Activated naive CD8-positive, alpha-beta T cell treated with anti-CD3 and anti-CD28 coated beads, Interleukin-2, amount 10 ng/mL, durations not matched to agents 7 days and 5 days (primary cell): ENCODE measurements at regions not wholly inside any gene's neighbourhood (a gene's known extent, or its start where the extent isn't known, plus 50 kb on each side); places are given as distances from the start of the nearest gene placed in this dataset.

Experiments
- ATAC-seq: fragments of 150-1000 bp; cut with Tn5 transposase; one replicate; pipeline ENCODE4 v1.10.0; 2021; ENCODE audit warnings: low read depth, moderate library complexity
- POLR2A ChIA-PET: fragments of 350-600 bp; sonication (Branson Sonifier 250); formaldehyde crosslinking; loops from one replicate; lab custom pipeline; 2021; ENCODE audit warnings: antibody characterized with exemption; lab: Charles Lee
- DNase-seq: peaks from one replicate; pipeline ENCODE4 v3.0.0; 2021
- H3K27ac Mint-ChIP-seq: one replicate; pipeline ENCODE4 v1.8.0; 2022; ENCODE audit warnings: mild to moderate bottlenecking, mixed read lengths
- H3K27me3 Mint-ChIP-seq: one replicate; pipeline ENCODE4 v1.8.0; 2022; ENCODE audit warnings: mild to moderate bottlenecking, moderate library complexity, mixed read lengths
- H3K36me3 Mint-ChIP-seq: one replicate; pipeline ENCODE4 v1.8.0; 2021; ENCODE audit warnings: mild to moderate bottlenecking, mixed read lengths
- H3K4me1 Mint-ChIP-seq: one replicate; pipeline ENCODE4 v1.8.0; 2021; ENCODE audit warnings: mixed read lengths
- H3K4me3 Mint-ChIP-seq: one replicate; pipeline ENCODE4 v1.8.0; 2022; ENCODE audit warnings: mild to moderate bottlenecking, moderate library complexity, mixed read lengths
- H3K9me3 Mint-ChIP-seq: one replicate; pipeline ENCODE4 v1.8.0; 2021; ENCODE audit warnings: mixed read lengths

DNA sequence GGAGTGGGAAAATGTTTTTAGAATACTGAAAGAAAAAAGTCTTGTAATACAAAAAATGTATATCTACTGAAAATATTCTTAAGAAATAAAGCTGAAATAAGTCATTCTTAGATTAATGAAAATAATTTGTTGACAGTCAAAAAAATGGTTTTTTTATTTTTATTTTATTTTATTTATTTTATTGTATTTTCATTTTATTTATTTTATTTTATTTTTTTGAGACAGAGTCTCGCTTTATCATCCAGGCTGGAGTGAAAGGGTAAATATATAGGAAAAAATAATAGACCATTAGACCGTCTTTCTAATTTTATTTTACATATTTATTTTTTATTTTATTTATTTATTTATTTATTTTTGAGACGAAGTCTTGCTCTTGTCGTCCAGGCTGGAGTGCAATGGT is 1583.6 kb upstream of the TMEFF2 start:
- Mint-ChIP-seq H3K4me3 (no peak overlapping the region), H3K36me3 (no peaks in the 10 kb centered on the region), H3K27me3 (no peaks in the 10 kb centered on the region), H3K27ac (no peak overlapping the region), H3K9me3 (no peaks in the 10 kb centered on the region), H3K4me1 (no peaks in the 10 kb centered on the region)
- DNase-seq (no peak), ATAC-seq (no peak)
- POLR2A ChIA-PET, result no interaction called here

- Mint-ChIP-seq H3K4me3 (no peak overlapping the region), H3K4me1 (no peaks in the 10 kb centered on the region), H3K9me3 (no peaks in the 10 kb centered on the region), H3K27ac (no peak overlapping the region), H3K27me3 (no peaks in the 10 kb centered on the region), H3K36me3 (no peaks in the 10 kb centered on the region)
- DNase-seq, result no peak
- no peak for ATAC-seq
- POLR2A ChIA-PET, result no interaction called here
These were observed 1582.3 kb upstream of the TMEFF2 start for GRCh38 chr2:193776988-193777387.

- Mint-ChIP-seq H3K4me1 (no peaks in the 10 kb centered on the region), H3K4me3 (no peak overlapping the region), H3K9me3 (no peaks in the 10 kb centered on the region), H3K27me3 (no peaks in the 10 kb centered on the region), H3K27ac (no peak overlapping the region), H3K36me3 (no peaks in the 10 kb centered on the region)
- DNase-seq, result no peak
- no peak for ATAC-seq
- POLR2A ChIA-PET, result no interaction called here
These were observed 1579.4 kb upstream of the TMEFF2 start for GRCh38 chr2:193774166-193774565.

GRCh38 chr2:193751299-193751698 is 1556.6 kb upstream of the TMEFF2 start:
- H3K9me3 Mint-ChIP-seq, result no peaks in the 10 kb centered on the region
- no peak for DNase-seq
- H3K4me1 Mint-ChIP-seq, result no peaks in the 10 kb centered on the region
- no peaks in the 10 kb centered on the region for H3K36me3 Mint-ChIP-seq
- no peaks in the 10 kb centered on the region for H3K27me3 Mint-ChIP-seq
- H3K27ac Mint-ChIP-seq, result no peak overlapping the region
- no peak for ATAC-seq
- H3K4me3 Mint-ChIP-seq, result no peak overlapping the region
- POLR2A ChIA-PET, result no interaction called here

GRCh38 chr2:193749485-193749884 is 1554.8 kb upstream of the TMEFF2 start:
- H3K27ac Mint-ChIP-seq, result no peak overlapping the region
- H3K36me3 Mint-ChIP-seq, result no peaks in the 10 kb centered on the region
- DNase-seq, result no peak
- H3K9me3 Mint-ChIP-seq, result no peaks in the 10 kb centered on the region
- H3K27me3 Mint-ChIP-seq, result no peaks in the 10 kb centered on the region
- no peak for ATAC-seq
- no peaks in the 10 kb centered on the region for H3K4me1 Mint-ChIP-seq
- no peak overlapping the region for H3K4me3 Mint-ChIP-seq
- POLR2A ChIA-PET, result no interaction called here

GRCh38 chr2:193743089-193743488 is 1548.4 kb upstream of the TMEFF2 start:
- H3K9me3 Mint-ChIP-seq, result peaks cover 4% of the 10 kb centered on the region
- no peaks in the 10 kb centered on the region for H3K4me1 Mint-ChIP-seq

GRCh38 chr2:193738892-193739291 is 1544.2 kb upstream of the TMEFF2 start:
- POLR2A ChIA-PET, result no interaction called here
- H3K4me1 Mint-ChIP-seq, result no peaks in the 10 kb centered on the region

More at GRCh38 chr2:193743089-193743488, 1548.4 kb upstream of the TMEFF2 start:
- no peak overlapping the region for H3K27ac Mint-ChIP-seq
- POLR2A ChIA-PET, result no interaction called here
- H3K27me3 Mint-ChIP-seq, result no peaks in the 10 kb centered on the region
- no peaks in the 10 kb centered on the region for H3K36me3 Mint-ChIP-seq
- no peak for DNase-seq
- no peak overlapping the region for H3K4me3 Mint-ChIP-seq
- ATAC-seq, result no peak

DNA sequence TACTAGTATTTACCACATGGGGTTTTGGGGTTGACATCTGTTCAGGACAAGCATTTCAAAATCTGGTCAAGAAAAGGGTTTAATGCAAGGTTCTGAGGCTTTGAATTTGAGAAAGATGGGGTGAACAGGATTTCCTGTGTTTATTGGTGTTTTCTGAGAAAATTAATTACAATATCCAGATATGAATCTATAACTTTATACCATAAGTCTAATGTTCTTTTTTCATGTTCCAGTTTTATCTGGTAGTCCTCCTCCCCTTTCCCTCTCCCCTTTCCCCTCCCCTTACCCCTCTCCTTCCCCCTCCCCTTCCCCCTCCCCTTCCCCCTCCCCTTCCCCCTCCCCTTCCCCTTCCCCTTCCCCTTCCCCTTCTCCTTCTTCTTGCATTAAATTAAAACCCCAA is 1518.2 kb upstream of the TMEFF2 start:
- Mint-ChIP-seq H3K4me1 (no peaks in the 10 kb centered on the region), H3K27me3 (no peaks in the 10 kb centered on the region), H3K27ac (no peak overlapping the region), H3K36me3 (no peaks in the 10 kb centered on the region), H3K4me3 (no peak overlapping the region), H3K9me3 (no peaks in the 10 kb centered on the region)
- ATAC-seq (no peak), DNase-seq (no peak)
- POLR2A ChIA-PET, result no interaction called here

More at GRCh38 chr2:193738892-193739291, 1544.2 kb upstream of the TMEFF2 start:
- Mint-ChIP-seq H3K27me3 (no peaks in the 10 kb centered on the region), H3K27ac (no peak overlapping the region), H3K9me3 (peaks cover 2% of the 10 kb centered on the region), H3K4me3 (no peak overlapping the region), H3K36me3 (no peaks in the 10 kb centered on the region)
- no peak for DNase-seq
- no peak for ATAC-seq

- POLR2A ChIA-PET, result no interaction called here
These were observed 1508.7 kb upstream of the TMEFF2 start for GRCh38 chr2:193703411-193703810.

GRCh38 chr2:193701484-193701883 is 1506.8 kb upstream of the TMEFF2 start:
- Mint-ChIP-seq H3K27ac (no peak overlapping the region), H3K27me3 (no peaks in the 10 kb centered on the region), H3K4me1 (no peaks in the 10 kb centered on the region), H3K9me3 (no peaks in the 10 kb centered on the region), H3K36me3 (no peaks in the 10 kb centered on the region), H3K4me3 (no peak overlapping the region)
- POLR2A ChIA-PET, result no interaction called here
- DNase-seq, result no peak
- no peak for ATAC-seq

More at GRCh38 chr2:193703411-193703810, 1508.7 kb upstream of the TMEFF2 start:
- no peaks in the 10 kb centered on the region for H3K27me3 Mint-ChIP-seq
- DNase-seq (no peak), ATAC-seq (no peak)
- no peak overlapping the region for H3K27ac Mint-ChIP-seq
- H3K9me3 Mint-ChIP-seq, result no peaks in the 10 kb centered on the region
- no peaks in the 10 kb centered on the region for H3K36me3 Mint-ChIP-seq
- H3K4me1 Mint-ChIP-seq, result no peaks in the 10 kb centered on the region
- no peak overlapping the region for H3K4me3 Mint-ChIP-seq

GRCh38 chr2:193695367-193695766 is 1500.6 kb upstream of the TMEFF2 start:
- no peaks in the 10 kb centered on the region for H3K36me3 Mint-ChIP-seq
- H3K4me1 Mint-ChIP-seq, result no peaks in the 10 kb centered on the region
- H3K27ac Mint-ChIP-seq, result no peak overlapping the region
- H3K4me3 Mint-ChIP-seq, result no peak overlapping the region
- ATAC-seq, result no peak
- no peak for DNase-seq
- POLR2A ChIA-PET, result no interaction called here
- H3K27me3 Mint-ChIP-seq, result no peaks in the 10 kb centered on the region
- no peaks in the 10 kb centered on the region for H3K9me3 Mint-ChIP-seq

DNA sequence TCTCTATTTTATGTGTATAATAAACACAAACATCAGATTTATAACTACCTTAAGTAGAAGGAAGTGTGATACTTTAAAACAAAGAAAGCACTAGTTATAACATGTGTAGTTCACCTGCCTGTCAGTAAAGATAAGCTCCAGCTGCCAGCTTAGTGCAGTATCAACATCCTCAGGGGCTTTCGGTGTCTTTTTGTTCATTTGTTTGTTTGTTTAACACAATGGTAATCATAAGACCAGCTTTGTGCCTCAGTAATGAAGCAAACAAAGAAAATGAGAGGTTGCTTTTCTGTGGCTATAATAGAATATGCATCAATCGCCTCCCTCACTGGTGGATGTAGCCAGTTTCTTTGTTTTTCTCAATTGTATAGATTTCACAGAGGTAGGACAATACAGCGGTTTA is 1499.0 kb upstream of the TMEFF2 start:
- DNase-seq (no peak), ATAC-seq (no peak)
- Mint-ChIP-seq H3K4me1 (no peaks in the 10 kb centered on the region), H3K27ac (no peak overlapping the region), H3K36me3 (no peaks in the 10 kb centered on the region), H3K4me3 (no peak overlapping the region), H3K9me3 (no peaks in the 10 kb centered on the region), H3K27me3 (no peaks in the 10 kb centered on the region)
- POLR2A ChIA-PET, result no interaction called here

DNA sequence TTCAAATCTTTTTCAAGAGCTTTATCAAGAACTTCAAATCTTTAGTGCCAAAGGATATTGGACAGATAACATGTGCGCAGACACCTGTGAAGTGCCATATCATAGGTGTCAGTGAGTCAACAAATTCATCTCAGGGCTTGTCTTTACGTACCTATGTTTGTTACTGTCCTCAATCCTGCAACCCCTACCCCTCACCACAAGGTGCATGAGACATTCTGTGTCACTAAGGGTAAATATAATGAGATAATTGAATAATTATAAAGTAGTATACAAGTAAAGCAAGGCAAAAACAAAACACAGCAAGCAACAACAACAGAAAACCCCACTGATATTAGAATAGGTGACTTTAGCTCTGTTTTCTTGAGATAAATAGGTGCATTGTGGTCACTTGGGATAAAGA is 1495.8 kb upstream of the TMEFF2 start:
- H3K4me1 Mint-ChIP-seq, result no peaks in the 10 kb centered on the region
- POLR2A ChIA-PET, result no interaction called here
- no peak for ATAC-seq
- H3K9me3 Mint-ChIP-seq, result no peaks in the 10 kb centered on the region
- no peak overlapping the region for H3K27ac Mint-ChIP-seq
- no peaks in the 10 kb centered on the region for H3K36me3 Mint-ChIP-seq
- H3K27me3 Mint-ChIP-seq, result no peaks in the 10 kb centered on the region
- DNase-seq, result no peak
- no peak overlapping the region for H3K4me3 Mint-ChIP-seq

GRCh38 chr2:193687195-193687594 is 1492.5 kb upstream of the TMEFF2 start:
- Mint-ChIP-seq H3K36me3 (no peaks in the 10 kb centered on the region), H3K27ac (no peak overlapping the region), H3K4me3 (no peak overlapping the region), H3K9me3 (no peaks in the 10 kb centered on the region), H3K27me3 (no peaks in the 10 kb centered on the region), H3K4me1 (no peaks in the 10 kb centered on the region)
- no peak for DNase-seq
- ATAC-seq, result no peak
- POLR2A ChIA-PET, result no interaction called here

- H3K4me3 Mint-ChIP-seq, result no peak overlapping the region
- POLR2A ChIA-PET, result no interaction called here
- no peak for DNase-seq
- H3K9me3 Mint-ChIP-seq, result no peaks in the 10 kb centered on the region
- H3K36me3 Mint-ChIP-seq, result no peaks in the 10 kb centered on the region
- ATAC-seq, result no peak
- H3K4me1 Mint-ChIP-seq, result no peaks in the 10 kb centered on the region
- H3K27ac Mint-ChIP-seq, result no peak overlapping the region
- H3K27me3 Mint-ChIP-seq, result peaks cover 2% of the 10 kb centered on the region
These were observed 1485.1 kb upstream of the TMEFF2 start for GRCh38 chr2:193679847-193680246.
